ENCODE measurements at regions not wholly inside any gene's neighbourhood (a gene's known extent, or its start where the extent isn't known, plus 50 kb on each side); places are given as distances from the start of the nearest gene placed in this dataset.

DNA sequence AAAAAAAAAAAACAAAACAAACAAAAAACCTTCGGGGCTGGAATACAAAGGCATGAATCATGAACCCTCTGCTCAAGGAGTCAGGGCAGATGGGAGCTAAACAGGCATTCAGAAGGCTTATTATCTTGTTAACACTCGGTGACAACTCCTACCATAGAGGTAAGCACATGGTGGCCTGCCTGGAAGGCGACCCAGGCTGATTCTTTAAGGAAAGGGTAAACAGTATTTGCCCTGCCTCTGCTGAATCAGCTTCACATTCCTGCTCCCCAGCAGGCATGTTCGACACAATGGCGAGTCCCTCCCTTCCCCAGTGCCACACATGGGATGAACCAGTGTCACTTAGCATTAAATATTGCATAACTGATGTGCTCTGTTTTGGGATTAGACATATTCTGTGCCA lies 191.9 kb downstream of the ARL4C start:
- no peak for DNase-seq

- DNase-seq, result no peak
Observed at GRCh38 chr2:234302664-234302991, 194.3 kb downstream of the ARL4C start.

GRCh38 chr2:234300932-234301823 lies 195.7 kb downstream of the ARL4C start:
- no peak for DNase-seq

GRCh38 chr2:234300391-234300925 lies 196.4 kb downstream of the ARL4C start:
- no peak for DNase-seq

DNA sequence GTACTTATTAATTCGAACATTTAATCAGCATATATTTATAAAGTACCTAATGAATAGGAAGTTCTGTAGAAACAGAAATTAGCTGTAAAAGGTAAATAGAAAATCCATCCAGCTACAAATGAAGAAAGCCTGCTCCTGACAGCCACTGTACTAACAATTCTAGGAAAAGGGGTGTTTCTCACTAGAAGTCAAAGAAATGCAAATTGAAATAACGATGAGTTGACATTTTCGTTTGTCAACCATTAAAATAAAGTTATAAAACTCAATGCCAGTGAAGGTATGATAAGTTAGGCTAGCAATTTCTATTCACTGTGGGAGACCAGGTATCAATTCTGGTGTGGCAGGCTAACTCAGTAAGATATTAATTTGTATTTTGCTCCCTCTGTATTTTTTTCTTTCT lies 198.0 kb downstream of the ARL4C start:
- no peak for DNase-seq

- no peak for DNase-seq
Observed at GRCh38 chr2:234296991-234297390, 199.9 kb downstream of the ARL4C start.

DNA sequence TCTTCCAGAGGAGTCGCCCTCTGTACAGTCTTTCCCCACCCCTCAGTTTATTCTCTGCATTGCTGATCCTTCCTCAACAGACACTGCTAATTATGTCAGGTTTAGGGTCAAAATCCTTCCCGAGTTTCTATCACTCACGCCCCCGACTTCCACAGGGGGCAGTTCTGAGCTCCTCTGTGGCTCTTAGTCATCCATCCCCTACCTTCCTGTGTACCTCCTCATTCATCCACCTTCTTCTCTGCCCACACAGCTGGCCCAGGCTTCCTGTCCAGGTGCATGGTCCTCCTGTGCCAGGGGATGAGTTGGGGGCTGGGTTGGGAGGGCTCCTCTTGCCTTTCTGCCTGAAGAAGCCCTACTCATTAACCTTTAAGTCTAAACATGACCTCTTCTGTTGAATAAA lies 202.9 kb downstream of the ARL4C start:
- no peak for DNase-seq

DNA sequence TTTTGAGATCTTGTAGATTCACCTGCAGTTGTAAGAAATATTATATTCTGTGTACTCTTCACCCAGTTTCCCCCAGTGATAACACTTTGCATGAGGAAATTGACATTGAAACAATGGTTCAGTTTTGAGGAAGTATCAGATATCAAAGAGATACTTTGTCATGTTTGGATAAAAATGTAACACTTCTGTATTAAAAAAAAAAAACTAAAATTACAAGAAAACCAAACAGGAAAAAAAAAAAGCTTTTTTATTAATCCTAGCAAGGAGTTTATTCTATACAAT lies 204.0 kb downstream of the ARL4C start:
- DNase-seq, result no peak

- no peak for DNase-seq
Observed at GRCh38 chr2:234292205-234292961, 204.5 kb downstream of the ARL4C start.

GRCh38 chr2:234291765-234292204 lies 205.1 kb downstream of the ARL4C start:
- DNase-seq, result no peak

DNA sequence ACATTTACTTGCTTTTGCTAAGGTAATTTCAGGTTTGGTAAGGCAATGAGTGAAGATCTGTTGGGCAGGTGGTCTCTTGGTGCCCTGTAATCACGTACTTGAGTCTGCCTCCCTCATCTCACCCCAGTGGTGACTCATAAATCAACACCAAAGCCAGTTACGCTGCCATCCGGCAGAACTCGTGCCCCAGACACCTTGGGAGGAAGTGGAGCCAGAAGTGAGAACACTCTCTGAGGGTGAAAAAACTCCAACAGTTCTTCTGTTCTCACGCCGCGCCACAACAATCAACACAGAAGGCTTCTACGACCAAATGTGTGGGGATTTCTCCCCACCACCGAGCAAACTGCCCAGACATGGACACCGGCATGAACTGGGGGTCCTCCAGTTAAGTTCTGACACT lies 206.2 kb downstream of the ARL4C start:
- no peak for DNase-seq

- no peak for DNase-seq
Observed at GRCh38 chr2:234289834-234290590, 206.9 kb downstream of the ARL4C start.

DNA sequence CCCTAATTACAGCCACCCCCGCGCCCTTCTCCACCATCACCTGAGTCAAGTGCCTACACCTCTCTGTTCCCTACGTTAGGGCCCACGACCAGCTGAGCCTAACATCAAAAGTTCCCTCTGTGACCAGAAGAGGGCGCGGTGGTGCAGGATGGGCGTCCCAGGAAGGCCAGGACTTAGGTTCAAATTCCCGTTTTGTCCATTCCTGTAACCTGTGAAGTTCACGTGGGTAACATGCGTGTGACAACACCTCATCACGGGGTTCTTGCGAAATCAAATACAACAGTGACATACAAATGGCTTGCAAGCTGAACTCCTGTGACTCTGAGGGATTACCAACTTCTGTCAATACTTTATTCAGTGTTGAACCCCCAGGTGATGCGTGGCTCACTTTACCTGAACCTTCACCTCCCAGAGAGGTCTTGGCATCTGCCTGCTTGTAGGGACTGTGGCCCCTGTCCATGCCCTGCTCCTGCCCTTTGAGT lies 207.9 kb downstream of the ARL4C start:
- DNase-seq, result peak in 1 of 2 donors; percentile 6

- DNase-seq, result no peak
Observed at GRCh38 chr2:234287650-234288049, 209.2 kb downstream of the ARL4C start.

GRCh38 chr2:234286956-234287355 lies 209.9 kb downstream of the ARL4C start:
- DNase-seq, result no peak

DNA sequence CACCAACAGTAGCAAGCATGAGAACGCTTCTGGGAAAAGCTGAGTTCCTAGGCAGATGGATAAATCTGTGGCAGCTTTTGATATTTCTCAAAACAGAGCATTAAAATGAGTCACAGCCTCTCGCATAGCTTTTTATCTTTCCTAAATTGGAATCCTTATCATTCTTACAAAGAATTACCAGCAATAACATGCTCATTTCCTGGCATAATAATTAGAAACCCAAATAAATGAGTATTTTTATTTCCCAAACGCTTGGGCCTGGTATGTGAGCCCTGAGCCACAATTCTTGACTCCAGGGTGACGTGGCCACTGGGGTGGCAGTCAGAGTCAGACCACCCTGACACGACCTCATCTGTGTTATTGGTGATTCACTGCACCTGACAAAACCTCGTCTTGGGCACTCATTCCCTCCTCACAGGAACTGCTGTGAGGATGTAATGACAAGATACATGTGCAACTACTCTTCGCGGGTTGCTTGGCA lies 210.7 kb downstream of the ARL4C start:
- no peak for DNase-seq

DNA sequence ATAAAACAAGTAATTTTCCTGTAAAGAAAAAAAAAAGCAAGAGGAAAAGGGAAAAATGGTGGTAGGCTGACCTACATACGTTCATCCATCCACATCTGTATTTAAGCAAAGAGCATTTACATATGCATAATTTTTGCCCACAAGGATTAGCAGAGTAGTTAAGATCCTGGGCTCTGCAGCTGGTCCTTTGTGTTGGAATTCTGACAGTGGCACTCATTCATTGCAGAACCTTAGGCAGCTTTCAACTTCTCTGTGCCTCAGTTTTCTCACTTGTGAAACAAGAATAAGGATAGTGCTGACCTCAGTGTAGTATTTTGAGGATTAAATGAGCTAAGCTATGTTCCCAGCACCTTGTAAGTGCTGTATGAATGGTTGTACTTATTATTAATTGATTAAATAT lies 211.3 kb downstream of the ARL4C start:
- no peak for DNase-seq

DNA sequence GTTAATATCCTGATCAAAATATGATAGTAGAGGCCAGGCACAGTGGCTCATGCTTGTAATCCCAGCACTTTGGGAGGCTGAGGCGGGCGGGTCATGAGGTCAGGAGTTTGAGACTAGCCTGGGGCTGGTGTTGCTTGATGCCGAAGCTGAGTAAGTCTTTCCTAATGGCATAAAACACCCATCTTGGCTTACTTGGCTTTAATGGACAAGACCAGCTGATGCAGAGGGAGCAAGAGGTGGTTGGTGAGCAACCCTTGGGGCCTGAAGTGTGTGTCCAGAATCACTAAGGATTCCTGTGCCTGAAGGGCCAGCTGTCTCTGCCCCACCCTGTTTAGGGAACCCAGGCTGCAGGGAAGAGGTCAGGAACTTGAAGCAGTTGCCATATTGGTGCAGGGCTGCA lies 217.2 kb downstream of the ARL4C start:
- DNase-seq, result no peak

DNA sequence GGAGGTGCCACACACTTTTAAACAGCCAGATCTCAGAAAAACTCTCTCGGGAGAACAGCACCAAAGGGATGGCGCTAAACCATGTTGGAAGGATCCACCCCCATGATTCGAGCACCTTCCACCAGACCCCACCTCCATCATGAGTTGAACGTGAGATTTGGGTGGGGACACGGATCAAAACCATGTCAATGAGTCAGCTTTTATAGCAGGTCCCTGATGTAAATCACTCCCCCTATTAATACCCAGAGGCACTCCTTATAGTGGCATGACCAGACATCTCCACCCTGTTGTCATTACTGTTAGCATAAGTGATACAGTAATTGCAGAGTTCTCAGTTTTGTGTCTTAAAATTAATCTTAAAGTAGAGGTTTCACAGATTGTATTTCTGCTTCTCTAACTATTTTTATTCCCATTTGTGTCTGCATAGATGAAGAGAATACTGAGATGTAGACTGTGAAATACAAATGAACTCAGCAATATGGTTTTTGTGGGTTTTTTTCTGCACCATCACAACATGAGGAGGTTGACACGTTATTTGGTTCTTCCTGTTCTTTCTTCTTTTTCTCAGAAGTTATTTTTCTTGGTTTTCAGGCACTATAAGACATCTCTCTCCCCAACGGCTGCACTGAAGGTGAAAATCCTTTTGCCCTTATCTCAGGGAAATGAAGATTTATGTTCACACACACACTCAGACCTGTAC lies 218.2 kb downstream of the ARL4C start:
- no peak for DNase-seq

- DNase-seq, result no peak
Observed at GRCh38 chr2:234275515-234275914, 221.4 kb downstream of the ARL4C start.

- no peak for DNase-seq
Observed at GRCh38 chr2:234273887-234274584, 222.8 kb downstream of the ARL4C start.

Data from hippocampal formation (tissue), 2 donors.